HepG2 (cell line): ENCODE measurements at regions not wholly inside any gene's neighbourhood (a gene's known extent, or its start where the extent isn't known, plus 50 kb on each side); places are given as distances from the start of the nearest gene placed in this dataset.

ENCODE experiments used
- ATAC-seq: fragments of 200-7000 bp; cut with Tn5 transposase; 3 replicates; pipeline ENCODE4 v1.9.1; 2020; ENCODE audit warnings: mild to moderate bottlenecking, moderate library complexity
- BruUV-seq: library from RNA; stranded (reverse); fragments of 400-500 nt; replicated peaks from 2 replicates; lab custom pipeline; 2021; lab: Mats Ljungman, UMichigan
- CTCF ChIA-PET: fragments of 300-600 bp; formaldehyde crosslinking; extraction: SDS; loops from one replicate; lab custom pipeline; 2021; ENCODE audit warnings: low total read pairs, inconsistent platforms, low intra/inter-chr PET ratio; lab: Yijun Ruan, JAX
- POLR2A ChIA-PET: fragments of 350-600 bp; sonication (Branson Sonifier 250); formaldehyde crosslinking; loops from one replicate; lab custom pipeline; 2020; ENCODE audit warnings: antibody characterized with exemption, inconsistent platforms; lab: Yijun Ruan, JAX
- DNase-seq: peaks from one replicate; pipeline ENCODE4 v3.0.0-alpha.2; 2015; ENCODE audit warnings: low spot score
- FAIRE-seq: peaks from 3 replicates; lab custom pipeline; 2011; peaks lifted over from hg19 to GRCh38; lab: Jason Lieb, UNC
- H2AFZ ChIP-seq: one replicate; pipeline ENCODE4 v1.6.1; 2011; ENCODE audit warnings: low read length, inconsistent platforms
- H3K27ac ChIP-seq: fragments of 300-600 bp; 3 replicates; pipeline ENCODE4 v1.8.0; 2011; ENCODE audit warnings: mixed run types, mild to moderate bottlenecking, mixed read lengths, low read length, inconsistent platforms; ENCODE audit not compliant: insufficient read depth; ENCODE audit errors: extremely low read length
- H3K27me3 ChIP-seq, 2 experiments: fragments of 200-600 bp in 1 of 2; 2 replicates in 1 of 2; 3 replicates in 1 of 2; pipeline versions ENCODE4 v1.6.0 to v1.8.0; 2011; ENCODE audit warnings: low read length in 2 of 2, mild to moderate bottlenecking in 2 of 2, moderate library complexity in 2 of 2, inconsistent platforms in 1 of 2; ENCODE audit not compliant: insufficient read depth in 2 of 2, control insufficient read depth in 1 of 2
- H3K36me3 ChIP-seq, 2 experiments: fragments of 200-600 bp in 1 of 2; replicated peaks in 1 of 2; 2 replicates in 1 of 2; 3 replicates in 1 of 2; pipeline versions ENCODE4 v1.5.1 to v1.8.0; 2011; ENCODE audit warnings: low read length in 2 of 2, inconsistent platforms in 1 of 2; ENCODE audit not compliant: insufficient read depth in 2 of 2, control insufficient read depth in 1 of 2
- H3K4me1 ChIP-seq: 2 replicates; pipeline ENCODE4 v1.5.1; 2012; ENCODE audit warnings: low read length, inconsistent platforms; ENCODE audit not compliant: insufficient read depth
- H3K4me2 ChIP-seq: 2 replicates; pipeline ENCODE4 v1.6.0; 2011; ENCODE audit warnings: low read depth, low read length, inconsistent platforms
- H3K4me3 ChIP-seq, 3 experiments: fragments of 200-600 bp in 1 of 3; sonication (generic), shearing (Covaris generic) in 1 of 3; replicated peaks in 1 of 3; 2 replicates each; pipeline ENCODE4 v1.5.1; 2011 to 2016; ENCODE audit warnings: low read length in 3 of 3, inconsistent platforms in 2 of 3, low read depth in 2 of 3, mild to moderate bottlenecking in 2 of 3, control low read depth in 1 of 3, mixed read lengths in 1 of 3; ENCODE audit not compliant: insufficient read depth in 1 of 3
- H3K79me2 ChIP-seq: one replicate; pipeline ENCODE4 v1.6.1; 2011; ENCODE audit warnings: low read length, inconsistent platforms; ENCODE audit not compliant: insufficient read depth
- H3K9ac ChIP-seq: 2 replicates; pipeline ENCODE4 v1.6.0; 2011; ENCODE audit warnings: mild to moderate bottlenecking, low read depth, low read length, inconsistent platforms; ENCODE audit not compliant: insufficient read depth
- H3K9me3 ChIP-seq: 2 replicates; pipeline ENCODE4 v1.5.1; 2012; ENCODE audit warnings: mild to moderate bottlenecking, low read length
- H4K20me1 ChIP-seq: 2 replicates; pipeline ENCODE4 v1.6.0; 2011; ENCODE audit warnings: inconsistent platforms, mild to moderate bottlenecking, low read length, moderate library complexity; ENCODE audit not compliant: insufficient read depth
- GABPA ChIP-seq, 2 experiments: IDR thresholded peaks; 2 replicates each; pipeline ENCODE4 v1.6.1; 2011 to 2016; ENCODE audit warnings: low read depth in 2 of 2, low read length in 1 of 2, missing biosample characterization in 1 of 2, missing genetic modification characterization in 1 of 2
- PAX8 ChIP-seq: sonication (generic); formaldehyde crosslinking; IDR thresholded peaks from 2 replicates; pipeline ENCODE4 v1.8.0; 2022; ENCODE audit warnings: mild to moderate bottlenecking, missing genetic modification reagents, borderline replicate concordance
- ZNF230 ChIP-seq: sonication (generic); formaldehyde crosslinking; IDR thresholded peaks from 2 replicates; pipeline ENCODE4 v1.4.0; 2020; ENCODE audit warnings: mild to moderate bottlenecking, missing genetic modification reagents
- ZNF556 ChIP-seq: sonication (generic); formaldehyde crosslinking; IDR thresholded peaks from 2 replicates; pipeline ENCODE4 v1.4.0; 2020; ENCODE audit warnings: mild to moderate bottlenecking, missing genetic modification reagents, borderline replicate concordance
- WGBS: methylation state at CpG from one replicate; pipeline ENCODE4 v1.1.6; 2017; ENCODE audit warnings: low lambda C conversion rate; 5-methylcytosine and 5-hydroxymethylcytosine counted together
- in situ Hi-C: cut with HindIII; loops from 2 replicates; pipeline ENCODE4 v1.10.0; 2017; ENCODE audit warnings: low pct_unique_long_range_greater_than_20kb; ENCODE audit not compliant: extremely low pct_ligation_motif_present
- intact Hi-C: fragments of 100-400 bp; cut with micrococcal nuclease; formaldehyde crosslinking; loops from one replicate; pipeline ENCODE4 v1.10.0; 2022; ENCODE audit not compliant: unreplicated experiment
- TF ChIP-seq, protein P1 (sequence below): sonication (generic); formaldehyde crosslinking; conservative IDR thresholded peaks from 2 replicates; pipeline ENCODE4 v1.5.0; 2020; ENCODE audit warnings: missing genetic modification reagents

DNA sequence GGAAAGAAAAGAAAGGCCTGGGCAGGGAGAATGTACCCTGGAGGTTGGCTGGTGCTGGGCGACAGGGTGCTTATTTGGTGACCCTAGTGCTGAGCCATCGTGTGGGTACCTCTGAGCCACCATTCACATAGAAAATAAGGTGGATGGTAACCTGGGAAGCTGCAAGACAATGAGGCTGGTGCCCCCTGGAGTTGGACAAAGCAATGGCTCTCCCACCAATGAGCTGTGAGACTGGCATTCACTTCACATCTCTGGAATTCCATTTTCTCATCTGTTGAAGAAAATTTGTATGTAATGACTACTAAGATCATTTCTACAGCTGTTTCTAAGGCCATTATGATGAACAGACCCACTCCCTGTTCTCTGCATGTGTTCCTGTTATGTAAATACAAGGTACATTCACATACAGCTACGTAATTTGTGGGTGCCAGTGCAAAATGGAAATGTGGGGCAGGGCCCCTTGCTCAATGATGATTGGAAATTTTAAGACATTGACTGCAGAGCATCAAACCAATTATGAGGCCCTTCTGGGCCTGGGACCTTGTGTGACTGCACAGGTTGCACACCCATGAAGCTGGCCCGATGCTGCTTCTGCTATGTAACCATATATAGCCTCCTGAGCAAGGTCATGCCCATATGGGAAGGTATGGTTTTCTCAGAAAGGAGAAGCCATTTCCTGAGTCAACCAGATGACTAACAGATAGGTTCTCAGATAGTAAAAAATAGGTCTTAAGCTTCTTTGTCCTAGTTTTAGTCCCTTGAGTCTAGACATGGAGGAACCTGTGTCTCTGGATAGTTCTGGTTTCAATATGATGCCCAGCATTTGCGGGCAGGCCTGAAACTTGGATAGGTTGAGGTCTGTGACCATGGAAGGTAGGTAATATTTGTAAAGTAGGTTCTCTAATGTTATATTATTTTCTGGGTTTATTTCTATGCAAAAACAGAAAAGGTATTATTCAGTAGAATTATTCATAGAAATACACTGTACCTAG lies 63.4 kb upstream of the IGF1 start (continued):
- TF ChIP-seq ZNF230 (CRISPR knock-in tag) = no peak
- TF ChIP-seq ZNF556 (CRISPR knock-in tag) = no peak

DNA sequence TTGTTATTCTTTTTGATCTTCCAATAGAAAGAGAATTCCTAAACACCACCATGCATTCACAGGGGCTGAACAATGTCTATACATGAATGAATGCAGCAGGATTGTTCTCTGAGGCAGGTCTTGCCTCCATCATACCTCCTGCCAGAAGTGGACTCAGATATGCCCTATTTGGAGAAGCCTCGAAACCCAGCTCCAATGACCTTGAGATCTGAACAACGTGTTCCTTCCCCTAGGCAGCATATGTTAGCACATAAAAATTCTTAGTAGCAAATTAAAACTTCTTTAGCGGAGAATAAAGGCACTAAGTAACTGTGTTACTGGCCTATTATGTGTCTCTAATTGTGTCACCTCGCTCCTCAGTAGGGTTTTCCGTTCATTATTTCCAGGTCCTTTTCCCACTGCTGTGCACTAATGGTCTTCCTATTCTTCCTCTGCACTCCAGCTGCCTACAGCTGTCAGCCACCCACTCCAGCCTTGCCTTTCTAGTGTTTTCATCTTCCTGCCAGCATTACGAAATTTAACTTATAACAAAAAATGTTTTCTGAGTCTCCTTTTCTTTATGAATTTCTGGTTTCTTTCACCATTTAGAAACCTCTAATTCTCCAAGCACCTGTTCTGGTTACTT lies 62.6 kb upstream of the IGF1 start:
- 14% methylated on average over 6 of the region's 6 CpGs for WGBS

More for the DNA sequence above, 62.6 kb upstream of the IGF1 start:
- no peak overlapping the region for H3K27ac ChIP-seq
- no peak for FAIRE-seq
- DNase-seq = no peak
- CTCF ChIA-PET = interaction anchor here (1.1 kb wide), 1 partner anchor 242 kb away, joined by 3 read pairs; no protein-coding TSS in a partner anchor
- H3K4me3 ChIP-seq = no peak overlapping the region
- no TSS peak for BruUV-seq
- no peaks in the 10 kb centered on the region for H3K36me3 ChIP-seq
- POLR2A ChIA-PET = no interaction called here
- in situ Hi-C loops = no loop called here
- no peak overlapping the region for H3K4me2 ChIP-seq
- no peak overlapping the region for H2AFZ ChIP-seq
- no peaks in the 10 kb centered on the region for H3K79me2 ChIP-seq
- TF ChIP-seq GABPA (IDR thresholded peaks at IDR 0.05; ENCODE audit: low read depth, low read length) (no peak), GABPA (CRISPR knock-in tag; IDR thresholded peaks at IDR 0.05; ENCODE audit: low read depth) (no peak), PAX8 (CRISPR knock-in tag) (no peak)
- TF ChIP-seq, protein P1, sequence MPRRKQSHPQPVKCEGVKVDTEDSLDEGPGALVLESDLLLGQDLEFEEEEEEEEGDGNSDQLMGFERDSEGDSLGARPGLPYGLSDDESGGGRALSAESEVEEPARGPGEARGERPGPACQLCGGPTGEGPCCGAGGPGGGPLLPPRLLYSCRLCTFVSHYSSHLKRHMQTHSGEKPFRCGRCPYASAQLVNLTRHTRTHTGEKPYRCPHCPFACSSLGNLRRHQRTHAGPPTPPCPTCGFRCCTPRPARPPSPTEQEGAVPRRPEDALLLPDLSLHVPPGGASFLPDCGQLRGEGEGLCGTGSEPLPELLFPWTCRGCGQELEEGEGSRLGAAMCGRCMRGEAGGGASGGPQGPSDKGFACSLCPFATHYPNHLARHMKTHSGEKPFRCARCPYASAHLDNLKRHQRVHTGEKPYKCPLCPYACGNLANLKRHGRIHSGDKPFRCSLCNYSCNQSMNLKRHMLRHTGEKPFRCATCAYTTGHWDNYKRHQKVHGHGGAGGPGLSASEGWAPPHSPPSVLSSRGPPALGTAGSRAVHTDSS (CRISPR knock-in tag) = no peak
- H4K20me1 ChIP-seq = no peaks in the 10 kb centered on the region
- H3K9ac ChIP-seq = no peak overlapping the region
- ATAC-seq = no peak
- H3K4me1 ChIP-seq = no peaks in the 10 kb centered on the region
- no peaks in the 10 kb centered on the region for H3K27me3 ChIP-seq
- H3K9me3 ChIP-seq = no peaks in the 10 kb centered on the region
- intact Hi-C loops = loop anchor here (1.0 to 2.0 kb wide), 2 partner anchors 373 to 448 kb away; no protein-coding TSS in a partner anchor
